Neural cell (in vitro differentiated cells): ENCODE measurements at regions not wholly inside any gene's neighbourhood (a gene's known extent, or its start where the extent isn't known, plus 50 kb on each side); places are given as distances from the start of the nearest gene placed in this dataset.

Source experiments
- H2AFZ ChIP-seq: fragments of 200-600, 300-800 bp; sonication (generic), shearing (Covaris generic); 2 replicates; pipeline ENCODE4 v1.6.0; 2014; ENCODE audit warnings: low read depth, mild to moderate bottlenecking, antibody characterized with exemption, low read length, moderate library complexity
- H3F3A ChIP-seq: fragments of 200-600 bp; shearing (Covaris generic); 2 replicates; pipeline ENCODE4 v1.6.1; 2016; ENCODE audit warnings: mild to moderate bottlenecking, moderate library complexity, mixed read lengths, antibody characterized with exemption, low read length; ENCODE audit not compliant: insufficient read depth, poor library complexity, severe bottlenecking
- H3K27ac ChIP-seq: fragments of 200-600, 300-800 bp; sonication (generic), shearing (Covaris generic); 2 replicates; pipeline ENCODE4 v1.5.1; 2014; ENCODE audit warnings: mild to moderate bottlenecking, low read length, moderate library complexity
- H3K27me3 ChIP-seq: fragments of 300-800, 200-600 bp; sonication (generic), shearing (Covaris generic); 2 replicates; pipeline ENCODE4 v1.6.0; 2014; ENCODE audit warnings: mild to moderate bottlenecking, low read depth, low read length, moderate library complexity; ENCODE audit not compliant: insufficient read depth
- H3K36me3 ChIP-seq: fragments of 300-800, 200-600 bp; sonication (generic), shearing (Covaris generic); 2 replicates; pipeline ENCODE4 v1.5.1; 2014; ENCODE audit warnings: mild to moderate bottlenecking, antibody characterized with exemption, low read length, moderate library complexity; ENCODE audit not compliant: insufficient read depth
- H3K4me2 ChIP-seq: fragments of 300-800, 200-600 bp; sonication (generic), shearing (Covaris generic); 2 replicates; pipeline ENCODE4 v1.6.0; 2014; ENCODE audit warnings: mild to moderate bottlenecking, low read length
- H3K4me3 ChIP-seq: fragments of 300-800, 200-600 bp; sonication (generic), shearing (Covaris generic); 2 replicates; pipeline ENCODE4 v1.5.1; 2014; ENCODE audit warnings: mild to moderate bottlenecking, low read length, moderate library complexity
- H3K79me2 ChIP-seq: fragments of 200-600 bp; shearing (Covaris generic); replicated peaks from 2 replicates; pipeline ENCODE4 v1.6.0; 2014; ENCODE audit warnings: mild to moderate bottlenecking, low read length, moderate library complexity; ENCODE audit not compliant: insufficient read depth
- H3K9ac ChIP-seq: fragments of 300-800, 200-600 bp; sonication (generic), shearing (Covaris generic); 2 replicates; pipeline ENCODE4 v1.6.1; 2016; ENCODE audit warnings: mild to moderate bottlenecking, low read length, mixed read lengths
- H3K9me2 ChIP-seq: fragments of 200-600 bp; shearing (Covaris generic); 2 replicates; pipeline ENCODE4 v1.6.1; 2016; ENCODE audit warnings: mild to moderate bottlenecking, low read length, mixed read lengths; ENCODE audit not compliant: insufficient read depth
- H3K9me3 ChIP-seq: fragments of 200-600, 300-800 bp; sonication (generic), shearing (Covaris generic); 2 replicates; pipeline ENCODE4 v1.6.1; 2016; ENCODE audit warnings: mild to moderate bottlenecking, mixed run types, low read length, moderate library complexity, mixed read lengths
- H4K20me1 ChIP-seq: fragments of 200-600 bp; shearing (Covaris generic); 2 replicates; pipeline ENCODE4 v1.6.1; 2016; ENCODE audit warnings: mild to moderate bottlenecking, mixed run types; ENCODE audit not compliant: insufficient read depth
- EP300 ChIP-seq: fragments of 450-650 bp; conservative IDR thresholded peaks from 2 replicates; pipeline ENCODE4 v1.6.1; 2014; ENCODE audit warnings: antibody characterized with exemption, mild to moderate bottlenecking, moderate library complexity; ENCODE audit not compliant: poor library complexity, severe bottlenecking
- EZH2 ChIP-seq: fragments of 200-600, 300-800 bp; shearing (Covaris generic), sonication (generic); IDR thresholded peaks from 2 replicates; pipeline ENCODE4 v1.6.1; 2014; ENCODE audit warnings: antibody characterized with exemption, low read length, borderline replicate concordance, mild to moderate bottlenecking; ENCODE audit not compliant: insufficient read depth, poor library complexity, severe bottlenecking
- MXI1 ChIP-seq: fragments of 450-650 bp; conservative IDR thresholded peaks from 2 replicates; pipeline ENCODE4 v1.6.1; 2014; ENCODE audit warnings: antibody characterized with exemption, mild to moderate bottlenecking; ENCODE audit not compliant: poor library complexity, severe bottlenecking
- POLR2AphosphoS5 ChIP-seq: IDR thresholded peaks from 2 replicates; pipeline ENCODE4 v1.6.1; 2012
- RAD21 ChIP-seq: fragments of 450-650 bp; conservative IDR thresholded peaks from 2 replicates; pipeline ENCODE4 v1.6.1; 2014; ENCODE audit warnings: antibody characterized with exemption, mild to moderate bottlenecking, moderate library complexity
- SMC3 ChIP-seq: fragments of 450-650 bp; conservative IDR thresholded peaks from 2 replicates; pipeline ENCODE4 v1.6.1; 2014; ENCODE audit warnings: antibody characterized with exemption, mild to moderate bottlenecking, moderate library complexity; ENCODE audit not compliant: poor library complexity
- TAF1 ChIP-seq: IDR thresholded peaks from 2 replicates; pipeline ENCODE4 v1.6.1; 2012; ENCODE audit warnings: low read depth
- TF ChIP-seq, protein P1 (sequence below): IDR thresholded peaks from 2 replicates; pipeline ENCODE4 v1.6.1; 2012; ENCODE audit warnings: borderline replicate concordance
- TF ChIP-seq, protein P2 (sequence below): fragments of 450-650 bp; IDR thresholded peaks from 2 replicates; pipeline ENCODE4 v1.5.1; 2014; ENCODE audit warnings: antibody characterized with exemption, mild to moderate bottlenecking, moderate library complexity; ENCODE audit not compliant: poor library complexity, severe bottlenecking

DNA sequence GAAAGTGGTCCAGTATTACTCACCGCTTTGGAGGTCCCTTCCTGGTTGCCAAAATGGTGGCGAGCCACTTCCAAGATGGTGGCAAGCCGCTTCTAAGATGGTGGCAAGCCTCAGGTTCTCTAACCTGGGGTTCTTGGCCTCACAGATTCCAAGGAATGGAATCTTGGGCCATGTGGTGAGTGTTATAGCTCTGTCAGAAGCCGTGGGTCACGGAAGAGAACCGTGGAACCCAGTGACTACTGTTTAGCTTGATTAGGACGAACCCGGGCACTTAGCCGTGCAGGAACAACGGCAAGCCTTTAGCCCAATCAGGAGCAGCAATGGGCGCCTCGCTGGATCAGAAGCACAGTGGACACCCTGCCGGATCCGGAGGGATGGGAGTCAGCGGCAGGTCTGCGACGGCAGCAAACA, 356.2 kb upstream of the TMPRSS15 start:
- no peak overlapping the region for H3K27ac ChIP-seq
- TF ChIP-seq TAF1 (no peak), RAD21 (no peak), EZH2 (no peak), MXI1 (no peak), EP300 (no peak), SMC3 (no peak), POLR2AphosphoS5 (no peak)
- TF ChIP-seq, protein P1, sequence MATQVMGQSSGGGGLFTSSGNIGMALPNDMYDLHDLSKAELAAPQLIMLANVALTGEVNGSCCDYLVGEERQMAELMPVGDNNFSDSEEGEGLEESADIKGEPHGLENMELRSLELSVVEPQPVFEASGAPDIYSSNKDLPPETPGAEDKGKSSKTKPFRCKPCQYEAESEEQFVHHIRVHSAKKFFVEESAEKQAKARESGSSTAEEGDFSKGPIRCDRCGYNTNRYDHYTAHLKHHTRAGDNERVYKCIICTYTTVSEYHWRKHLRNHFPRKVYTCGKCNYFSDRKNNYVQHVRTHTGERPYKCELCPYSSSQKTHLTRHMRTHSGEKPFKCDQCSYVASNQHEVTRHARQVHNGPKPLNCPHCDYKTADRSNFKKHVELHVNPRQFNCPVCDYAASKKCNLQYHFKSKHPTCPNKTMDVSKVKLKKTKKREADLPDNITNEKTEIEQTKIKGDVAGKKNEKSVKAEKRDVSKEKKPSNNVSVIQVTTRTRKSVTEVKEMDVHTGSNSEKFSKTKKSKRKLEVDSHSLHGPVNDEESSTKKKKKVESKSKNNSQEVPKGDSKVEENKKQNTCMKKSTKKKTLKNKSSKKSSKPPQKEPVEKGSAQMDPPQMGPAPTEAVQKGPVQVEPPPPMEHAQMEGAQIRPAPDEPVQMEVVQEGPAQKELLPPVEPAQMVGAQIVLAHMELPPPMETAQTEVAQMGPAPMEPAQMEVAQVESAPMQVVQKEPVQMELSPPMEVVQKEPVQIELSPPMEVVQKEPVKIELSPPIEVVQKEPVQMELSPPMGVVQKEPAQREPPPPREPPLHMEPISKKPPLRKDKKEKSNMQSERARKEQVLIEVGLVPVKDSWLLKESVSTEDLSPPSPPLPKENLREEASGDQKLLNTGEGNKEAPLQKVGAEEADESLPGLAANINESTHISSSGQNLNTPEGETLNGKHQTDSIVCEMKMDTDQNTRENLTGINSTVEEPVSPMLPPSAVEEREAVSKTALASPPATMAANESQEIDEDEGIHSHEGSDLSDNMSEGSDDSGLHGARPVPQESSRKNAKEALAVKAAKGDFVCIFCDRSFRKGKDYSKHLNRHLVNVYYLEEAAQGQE: no peak
- TF ChIP-seq, protein P2, sequence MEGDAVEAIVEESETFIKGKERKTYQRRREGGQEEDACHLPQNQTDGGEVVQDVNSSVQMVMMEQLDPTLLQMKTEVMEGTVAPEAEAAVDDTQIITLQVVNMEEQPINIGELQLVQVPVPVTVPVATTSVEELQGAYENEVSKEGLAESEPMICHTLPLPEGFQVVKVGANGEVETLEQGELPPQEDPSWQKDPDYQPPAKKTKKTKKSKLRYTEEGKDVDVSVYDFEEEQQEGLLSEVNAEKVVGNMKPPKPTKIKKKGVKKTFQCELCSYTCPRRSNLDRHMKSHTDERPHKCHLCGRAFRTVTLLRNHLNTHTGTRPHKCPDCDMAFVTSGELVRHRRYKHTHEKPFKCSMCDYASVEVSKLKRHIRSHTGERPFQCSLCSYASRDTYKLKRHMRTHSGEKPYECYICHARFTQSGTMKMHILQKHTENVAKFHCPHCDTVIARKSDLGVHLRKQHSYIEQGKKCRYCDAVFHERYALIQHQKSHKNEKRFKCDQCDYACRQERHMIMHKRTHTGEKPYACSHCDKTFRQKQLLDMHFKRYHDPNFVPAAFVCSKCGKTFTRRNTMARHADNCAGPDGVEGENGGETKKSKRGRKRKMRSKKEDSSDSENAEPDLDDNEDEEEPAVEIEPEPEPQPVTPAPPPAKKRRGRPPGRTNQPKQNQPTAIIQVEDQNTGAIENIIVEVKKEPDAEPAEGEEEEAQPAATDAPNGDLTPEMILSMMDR: no peak

DNA sequence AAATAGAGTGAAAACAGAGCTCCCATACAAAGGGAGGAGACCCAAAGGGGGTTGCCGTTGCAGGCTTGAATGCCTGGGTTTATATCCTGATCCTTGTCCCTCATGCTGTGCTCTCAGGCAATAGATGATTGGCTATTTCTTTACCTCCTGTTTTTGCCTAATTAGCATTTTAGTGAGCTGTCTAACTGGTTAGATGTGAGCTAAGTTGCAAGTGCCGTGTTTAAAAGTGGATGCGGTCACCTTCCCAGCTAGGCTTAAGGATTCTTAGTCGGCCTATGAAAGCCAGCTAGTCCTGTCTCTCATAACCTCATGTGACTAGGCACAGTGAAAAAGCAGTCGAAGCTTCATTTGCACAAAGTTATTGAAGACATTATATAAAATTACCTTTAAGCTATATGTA, 356.7 kb upstream of the TMPRSS15 start:
- Histone ChIP-seq H3K9me3 (no peaks in the 10 kb centered on the region), H3K9me2 (no peaks in the 10 kb centered on the region), H2AFZ (no peak overlapping the region), H3K4me2 (no peak overlapping the region), H3F3A (no peaks in the 10 kb centered on the region), H3K27me3 (no peaks in the 10 kb centered on the region), H3K79me2 (no peaks in the 10 kb centered on the region), H3K4me3 (no peak overlapping the region), H3K27ac (no peak overlapping the region), H3K36me3 (no peaks in the 10 kb centered on the region), H3K9ac (no peak overlapping the region), H4K20me1 (no peaks in the 10 kb centered on the region)
- TF ChIP-seq, protein P1: no peak
- TF ChIP-seq, protein P2: no peak
- TF ChIP-seq POLR2AphosphoS5: no peak
- TF ChIP-seq EP300: no peak
- no peak for TF ChIP-seq RAD21
- no peak for TF ChIP-seq MXI1
- TF ChIP-seq TAF1: no peak
- no peak for TF ChIP-seq EZH2
- no peak for TF ChIP-seq SMC3

More for the DNA sequence above, 356.2 kb upstream of the TMPRSS15 start:
- no peak overlapping the region for H2AFZ ChIP-seq
- H3K4me2 ChIP-seq: no peak overlapping the region
- no peaks in the 10 kb centered on the region for H4K20me1 ChIP-seq
- no peaks in the 10 kb centered on the region for H3F3A ChIP-seq
- no peaks in the 10 kb centered on the region for H3K36me3 ChIP-seq
- no peaks in the 10 kb centered on the region for H3K9me2 ChIP-seq
- H3K4me3 ChIP-seq: no peak overlapping the region
- H3K9ac ChIP-seq: no peak overlapping the region
- H3K9me3 ChIP-seq: no peaks in the 10 kb centered on the region
- H3K79me2 ChIP-seq: no peaks in the 10 kb centered on the region
- H3K27me3 ChIP-seq: no peaks in the 10 kb centered on the region
